Central memory CD8-positive, alpha-beta T cell (primary cell): ENCODE measurements at regions not wholly inside any gene's neighbourhood (a gene's known extent, or its start where the extent isn't known, plus 50 kb on each side); places are given as distances from the start of the nearest gene placed in this dataset.
A peak's percentile ranks its signal among the peaks of the same experiment; 100 is the strongest.

Experiments
- ATAC-seq: fragments of 150-1000 bp; cut with Tn5 transposase; replicated peaks from 2 replicates; pipeline ENCODE4 v1.10.0; 2022; ENCODE audit warnings: mild to moderate bottlenecking, moderate FRiP score, moderate number of reproducible peaks; ENCODE audit not compliant: poor library complexity, severe bottlenecking; ENCODE audit errors: extremely low read depth
- DNase-seq, 2 donors: peaks; one replicate each; pipeline ENCODE4 v3.0.0; 2021; ENCODE audit warnings: low spot score in 2 of 2
- H3K27ac Mint-ChIP-seq: one replicate; pipeline ENCODE4 v1.8.0; 2022; ENCODE audit warnings: low read depth, mild to moderate bottlenecking, moderate library complexity, mixed read lengths
- H3K27me3 Mint-ChIP-seq: one replicate; pipeline ENCODE4 v1.8.0; 2022; ENCODE audit warnings: mixed read lengths
- H3K36me3 Mint-ChIP-seq: one replicate; pipeline ENCODE4 v1.8.0; 2022; ENCODE audit warnings: mild to moderate bottlenecking, moderate library complexity, mixed read lengths; ENCODE audit not compliant: insufficient read depth
- H3K4me1 Mint-ChIP-seq: one replicate; pipeline ENCODE4 v1.8.0; 2022; ENCODE audit warnings: mixed read lengths
- H3K4me3 Mint-ChIP-seq: one replicate; pipeline ENCODE4 v1.8.0; 2022; ENCODE audit warnings: mild to moderate bottlenecking, moderate library complexity, mixed read lengths
- H3K9me3 Mint-ChIP-seq: one replicate; pipeline ENCODE4 v1.8.0; 2022; ENCODE audit warnings: mixed read lengths

GRCh38 chr18:22485808-22486244 lies 68.1 kb upstream of the CTAGE1 start:
- Mint-ChIP-seq H3K27ac (no peak overlapping the region), H3K4me3 (no peak overlapping the region), H3K27me3 (peaks cover 16% of the 10 kb centered on the region), H3K4me1 (no peaks in the 10 kb centered on the region), H3K36me3 (no peaks in the 10 kb centered on the region), H3K9me3 (no peaks in the 10 kb centered on the region)
- ATAC-seq (no peak), DNase-seq (no peak)

GRCh38 chr18:22486667-22487066 lies 69.0 kb upstream of the CTAGE1 start:
- Mint-ChIP-seq H3K27me3 (peaks cover 24% of the 10 kb centered on the region), H3K9me3 (no peaks in the 10 kb centered on the region), H3K36me3 (no peaks in the 10 kb centered on the region), H3K4me1 (no peaks in the 10 kb centered on the region), H3K4me3 (no peak overlapping the region), H3K27ac (no peak overlapping the region)
- DNase-seq (no peak), ATAC-seq (no peak)

DNA sequence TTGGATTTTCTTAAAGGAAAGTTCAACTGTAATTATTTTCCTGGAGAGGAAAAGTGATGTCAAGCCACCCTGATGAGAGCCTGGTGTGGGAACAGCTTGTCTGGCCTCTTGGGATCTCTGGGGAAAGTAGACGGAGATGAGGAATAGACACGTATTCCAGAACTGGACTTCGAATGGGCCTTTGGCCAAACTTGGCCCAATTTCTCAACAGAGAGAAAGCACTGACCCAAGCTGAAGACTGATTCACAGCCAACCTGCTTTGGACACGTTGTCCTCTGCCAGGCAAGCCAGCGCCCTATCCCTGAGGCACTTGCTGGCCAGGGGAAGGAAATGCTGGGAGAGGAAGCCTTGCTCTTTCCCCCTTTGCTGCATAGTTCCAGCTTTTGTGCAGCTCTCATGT lies 70.8 kb upstream of the CTAGE1 start:
- Mint-ChIP-seq H3K36me3 (no peaks in the 10 kb centered on the region), H3K4me3 (no peak overlapping the region), H3K27me3 (peaks cover 31% of the 10 kb centered on the region), H3K9me3 (no peaks in the 10 kb centered on the region), H3K27ac (no peak overlapping the region), H3K4me1 (no peaks in the 10 kb centered on the region)
- DNase-seq: no peak
- no peak for ATAC-seq

- Mint-ChIP-seq H3K36me3 (no peaks in the 10 kb centered on the region), H3K27me3 (peaks cover 31% of the 10 kb centered on the region), H3K9me3 (no peaks in the 10 kb centered on the region), H3K4me1 (no peaks in the 10 kb centered on the region), H3K4me3 (no peak overlapping the region), H3K27ac (no peak overlapping the region)
- no peak for ATAC-seq
- no peak for DNase-seq
These were observed 72.0 kb upstream of the CTAGE1 start for GRCh38 chr18:22489704-22490103.

GRCh38 chr18:22490429-22490846 lies 72.7 kb upstream of the CTAGE1 start:
- no peak for DNase-seq
- no peak overlapping the region for H3K27ac Mint-ChIP-seq
- no peak overlapping the region for H3K4me3 Mint-ChIP-seq
- H3K36me3 Mint-ChIP-seq: no peaks in the 10 kb centered on the region
- no peaks in the 10 kb centered on the region for H3K9me3 Mint-ChIP-seq
- no peaks in the 10 kb centered on the region for H3K4me1 Mint-ChIP-seq
- peaks cover 31% of the 10 kb centered on the region for H3K27me3 Mint-ChIP-seq
- ATAC-seq: no peak

DNA sequence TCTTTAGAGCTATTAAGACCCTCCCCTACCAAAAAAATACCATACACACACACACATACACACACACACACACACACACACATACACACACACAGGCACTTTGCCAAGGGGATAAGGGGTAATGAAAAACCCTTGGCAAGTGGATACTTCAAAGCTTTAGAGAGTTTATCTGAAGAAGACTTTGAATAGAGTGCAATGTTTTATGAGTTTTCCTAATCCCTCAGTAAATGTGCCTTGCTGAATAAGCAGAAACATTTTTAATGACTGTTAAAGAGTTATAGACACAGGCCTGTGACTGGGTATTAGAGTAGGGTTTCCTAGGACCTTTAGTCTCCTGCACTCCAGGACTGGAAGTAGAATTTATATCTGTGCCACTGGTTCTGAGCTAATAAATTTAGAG lies 75.5 kb upstream of the CTAGE1 start:
- H3K36me3 Mint-ChIP-seq: no peaks in the 10 kb centered on the region
- no peak overlapping the region for H3K27ac Mint-ChIP-seq
- no peaks in the 10 kb centered on the region for H3K9me3 Mint-ChIP-seq
- H3K4me3 Mint-ChIP-seq: no peak overlapping the region
- ATAC-seq (no peak), DNase-seq (no peak)
- no peaks in the 10 kb centered on the region for H3K4me1 Mint-ChIP-seq
- H3K27me3 Mint-ChIP-seq: peaks cover 31% of the 10 kb centered on the region

DNA sequence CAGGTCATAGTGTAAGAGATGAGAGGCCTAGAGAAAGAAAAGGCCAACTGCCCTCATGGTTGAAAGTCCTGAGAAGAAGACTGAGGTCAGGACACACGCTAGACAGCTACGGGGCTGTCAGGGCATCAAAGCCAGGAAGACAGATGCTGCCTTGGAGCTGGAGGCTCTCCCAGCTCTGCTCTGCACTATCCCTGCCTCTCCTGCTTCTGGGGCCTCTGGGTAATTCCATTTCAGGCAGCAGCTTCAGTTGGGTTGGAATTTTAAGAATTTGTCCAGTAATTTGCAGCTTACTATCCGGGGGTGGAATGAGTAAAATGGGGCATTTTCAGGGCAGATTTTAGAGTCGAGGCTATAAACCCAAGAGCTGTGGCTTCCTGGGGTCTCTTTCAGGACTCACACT lies 76.2 kb upstream of the CTAGE1 start:
- DNase-seq (no peak), ATAC-seq (no peak)
- Mint-ChIP-seq H3K36me3 (no peaks in the 10 kb centered on the region), H3K9me3 (no peaks in the 10 kb centered on the region), H3K27me3 (peaks cover 24% of the 10 kb centered on the region), H3K27ac (no peak overlapping the region), H3K4me1 (no peaks in the 10 kb centered on the region), H3K4me3 (no peak overlapping the region)

GRCh38 chr18:22494771-22495170 lies 77.1 kb upstream of the CTAGE1 start:
- Mint-ChIP-seq H3K27ac (no peak overlapping the region), H3K36me3 (no peaks in the 10 kb centered on the region), H3K4me1 (no peaks in the 10 kb centered on the region), H3K9me3 (no peaks in the 10 kb centered on the region), H3K27me3 (peaks cover 17% of the 10 kb centered on the region), H3K4me3 (no peak overlapping the region)
- DNase-seq (no peak), ATAC-seq (no peak)

DNA sequence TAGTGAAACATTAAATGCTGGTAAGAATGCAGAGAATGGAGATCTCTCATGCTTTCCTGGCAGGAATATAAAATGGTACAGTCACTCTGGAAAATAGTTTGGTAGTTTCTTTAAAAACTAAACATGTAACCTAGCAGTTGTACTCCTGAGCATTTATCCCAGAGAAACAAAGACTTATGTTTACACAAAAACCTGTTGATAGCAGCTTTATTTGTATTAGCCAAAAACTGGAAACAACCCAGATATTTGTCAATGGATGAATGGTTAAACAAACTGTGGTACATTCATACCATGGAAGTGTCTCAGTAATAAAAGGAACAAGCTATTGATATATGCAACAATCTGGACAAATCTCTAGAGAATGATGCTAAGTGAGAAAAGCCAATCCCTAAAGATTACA lies 81.7 kb upstream of the CTAGE1 start:
- no peaks in the 10 kb centered on the region for H3K36me3 Mint-ChIP-seq
- H3K27me3 Mint-ChIP-seq: no peaks in the 10 kb centered on the region
- no peak for DNase-seq
- H3K4me1 Mint-ChIP-seq: no peaks in the 10 kb centered on the region
- H3K27ac Mint-ChIP-seq: no peak overlapping the region
- no peaks in the 10 kb centered on the region for H3K9me3 Mint-ChIP-seq
- H3K4me3 Mint-ChIP-seq: no peak overlapping the region
- ATAC-seq: no peak

GRCh38 chr18:22503803-22504202 lies 86.1 kb upstream of the CTAGE1 start:
- Mint-ChIP-seq H3K27me3 (no peaks in the 10 kb centered on the region), H3K36me3 (no peaks in the 10 kb centered on the region), H3K9me3 (no peaks in the 10 kb centered on the region), H3K27ac (no peak overlapping the region), H3K4me3 (no peak overlapping the region), H3K4me1 (peaks cover 7% of the 10 kb centered on the region)
- DNase-seq (no peak), ATAC-seq (no peak)

DNA sequence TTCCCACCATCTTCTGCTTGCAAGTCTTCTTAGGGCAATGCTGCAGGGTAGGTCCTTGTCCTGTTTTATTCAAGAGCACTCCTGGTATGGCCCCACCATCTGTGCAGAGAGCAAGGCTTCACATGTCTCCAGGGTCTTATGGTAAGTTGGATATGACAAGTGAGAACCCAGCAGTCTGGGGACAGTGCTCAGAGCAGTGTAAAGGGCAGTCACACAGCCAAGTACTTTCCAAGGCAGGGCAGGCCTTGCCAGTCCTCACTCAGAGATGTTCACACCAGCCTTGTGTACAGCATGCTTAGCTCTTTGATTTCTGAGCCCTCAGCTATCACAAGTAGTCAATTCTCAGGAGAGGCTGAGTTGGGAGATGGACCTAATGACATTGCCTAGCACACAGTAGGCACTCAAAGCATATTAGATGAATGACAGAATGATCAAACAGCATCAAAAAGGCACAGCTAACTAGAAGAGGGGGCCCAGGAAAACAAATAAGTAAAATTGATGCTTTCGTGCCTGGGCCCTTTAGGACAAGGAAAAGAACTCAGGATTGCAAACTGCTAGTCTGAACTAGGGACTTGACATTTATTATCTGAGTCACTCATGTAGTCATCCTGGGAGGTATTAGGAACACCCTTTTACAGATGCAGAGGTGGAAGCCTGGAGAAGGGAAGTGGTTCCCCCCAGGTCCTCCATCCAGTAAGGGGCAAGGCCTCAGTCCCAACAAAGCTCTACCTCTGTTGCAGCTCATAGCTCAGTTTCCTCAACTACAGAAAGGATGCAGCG lies 86.7 kb upstream of the CTAGE1 start:
- H3K27me3 Mint-ChIP-seq: no peaks in the 10 kb centered on the region
- no peak for DNase-seq
- H3K4me3 Mint-ChIP-seq: no peak overlapping the region

GRCh38 chr18:22505141-22505591 lies 87.5 kb upstream of the CTAGE1 start:
- no peaks in the 10 kb centered on the region for H3K27me3 Mint-ChIP-seq
- H3K27ac Mint-ChIP-seq: peak overlapping the region; percentile 17
- DNase-seq (no peak), ATAC-seq (no peak)
- no peaks in the 10 kb centered on the region for H3K9me3 Mint-ChIP-seq
- H3K4me3 Mint-ChIP-seq: no peak overlapping the region
- H3K36me3 Mint-ChIP-seq: no peaks in the 10 kb centered on the region
- peaks cover 7% of the 10 kb centered on the region for H3K4me1 Mint-ChIP-seq

More for the DNA sequence above, 86.7 kb upstream of the CTAGE1 start:
- Mint-ChIP-seq H3K9me3 (no peaks in the 10 kb centered on the region), H3K27ac (peak overlapping the region; percentile 17), H3K4me1 (peaks cover 7% of the 10 kb centered on the region), H3K36me3 (no peaks in the 10 kb centered on the region)
- ATAC-seq: no peak

DNA sequence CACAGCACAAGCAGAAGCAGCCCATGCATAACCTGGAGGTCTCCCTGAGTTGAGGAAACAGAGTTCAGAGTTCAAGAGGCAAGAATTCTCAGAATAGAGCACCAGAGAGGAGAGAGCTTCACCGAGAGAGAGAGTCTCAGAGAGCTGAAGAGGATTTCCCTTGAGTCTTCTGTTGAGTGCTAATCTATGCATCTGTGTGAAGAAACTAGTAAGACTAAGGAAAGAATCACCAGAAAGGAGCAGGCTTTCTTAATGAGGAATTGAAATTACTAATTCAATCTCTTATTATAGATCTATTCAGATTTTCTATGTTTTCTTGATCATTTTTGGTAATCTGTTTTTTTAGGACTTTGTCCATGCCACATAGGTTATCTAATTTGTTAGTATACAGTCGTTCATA lies 89.3 kb upstream of the CTAGE1 start:
- ATAC-seq: no peak
- Mint-ChIP-seq H3K4me1 (peaks cover 7% of the 10 kb centered on the region), H3K27ac (no peak overlapping the region), H3K27me3 (no peaks in the 10 kb centered on the region), H3K9me3 (no peaks in the 10 kb centered on the region), H3K4me3 (no peak overlapping the region), H3K36me3 (peaks cover 1% of the 10 kb centered on the region)
- no peak for DNase-seq
